GM13976 (cell line): ENCODE measurements at regions not wholly inside any gene's neighbourhood (a gene's known extent, or its start where the extent isn't known, plus 50 kb on each side); places are given as distances from the start of the nearest gene placed in this dataset.
"Not testable (repeated sequence)": the region's sequence is repeated elsewhere in the genome, so short reads cannot be mapped to it uniquely, and the experiment has no call there.

Experiments
- DNase-seq: peaks from one replicate; pipeline ENCODE4 v3.0.0; 2012; ENCODE audit warnings: low spot score
- CTCF ChIP-seq: IDR thresholded peaks from 2 replicates; pipeline ENCODE4 v1.5.1; 2012; ENCODE audit warnings: borderline replicate concordance, mild to moderate bottlenecking; ENCODE audit not compliant: insufficient read depth; ENCODE audit errors: extremely low read depth, missing control alignments, control extremely low read depth
- in situ Hi-C: fragments of 300-500 bp; cut with MboI; formaldehyde crosslinking; loops from one replicate; pipeline ENCODE4 v1.12.0; 2022; ENCODE audit warnings: low sequenced_read_pairs, mixed read lengths, inconsistent platforms; ENCODE audit not compliant: unreplicated experiment

GRCh38 chr18:70394672-70395071 is 105.8 kb downstream of the SOCS6 start:
- TF ChIP-seq CTCF = no peak
- DNase-seq = no peak
- in situ Hi-C loops = no loop called here

- no peak for TF ChIP-seq CTCF
- in situ Hi-C loops = no loop called here
- no peak for DNase-seq
These were observed 101.7 kb downstream of the SOCS6 start for GRCh38 chr18:70390371-70391090.

- in situ Hi-C loops, DNase-seq: not testable (repeated sequence)
These were observed 100.2 kb downstream of the SOCS6 start for GRCh38 chr18:70389036-70389435.

GRCh38 chr18:70387027-70387426 is 98.2 kb downstream of the SOCS6 start:
- no peak for DNase-seq
- in situ Hi-C loops = no loop called here
- no peak for TF ChIP-seq CTCF

GRCh38 chr18:70386582-70386981 is 97.7 kb downstream of the SOCS6 start:
- in situ Hi-C loops = no loop called here
- TF ChIP-seq CTCF = no peak
- DNase-seq = no peak

- no peak for DNase-seq
- in situ Hi-C loops = no loop called here
These were observed 96.6 kb downstream of the SOCS6 start for GRCh38 chr18:70385474-70385873.

More at GRCh38 chr18:70385474-70385873, 96.6 kb downstream of the SOCS6 start:
- TF ChIP-seq CTCF = no peak
